ENCODE measurements at regions not wholly inside any gene's neighbourhood (a gene's known extent, or its start where the extent isn't known, plus 50 kb on each side); places are given as distances from the start of the nearest gene placed in this dataset.

- Histone ChIP-seq H3K4me3 (no peak overlapping the region), H3K27ac (no peak overlapping the region)
- no peak for TF ChIP-seq CTCF (IDR thresholded peaks at IDR 0.05)
- DNase-seq (ENCODE audit: low spot score) = no peak
Measured at GRCh38 chr4:55184600-55185523, 59.5 kb upstream of the KDR start.

- TF ChIP-seq CTCF (IDR thresholded peaks at IDR 0.05) = no peak
- H3K4me3 ChIP-seq = no peak overlapping the region
- no peak for DNase-seq (ENCODE audit: low spot score)
- H3K27ac ChIP-seq = no peak overlapping the region
Measured at GRCh38 chr4:55186123-55186522, 60.7 kb upstream of the KDR start.

GRCh38 chr4:55186700-55187099 lies 61.3 kb upstream of the KDR start:
- H3K27ac ChIP-seq = no peak overlapping the region
- DNase-seq (ENCODE audit: low spot score) = no peak

GRCh38 chr4:55214172-55214571 lies 88.8 kb upstream of the KDR start:
- Histone ChIP-seq H3K27ac (no peak overlapping the region), H3K4me3 (no peak overlapping the region)
- no peak for DNase-seq (ENCODE audit: low spot score)
- TF ChIP-seq CTCF (IDR thresholded peaks at IDR 0.05) = no peak

More at GRCh38 chr4:55186700-55187099, 61.3 kb upstream of the KDR start:
- no peak overlapping the region for H3K4me3 ChIP-seq
- no peak for TF ChIP-seq CTCF (IDR thresholded peaks at IDR 0.05)

- Histone ChIP-seq H3K27ac (no peak overlapping the region), H3K4me3 (no peak overlapping the region)
- no peak for TF ChIP-seq CTCF (IDR thresholded peaks at IDR 0.05)
- DNase-seq (ENCODE audit: low spot score) = no peak
Measured at GRCh38 chr4:55215087-55215486, 89.7 kb upstream of the KDR start.

- no peak overlapping the region for H3K27ac ChIP-seq
- TF ChIP-seq CTCF (IDR thresholded peaks at IDR 0.05) = no peak
- no peak overlapping the region for H3K4me3 ChIP-seq
- no peak for DNase-seq (ENCODE audit: low spot score)
Measured at GRCh38 chr4:55216863-55217635, 91.7 kb upstream of the KDR start.

Data from coronary artery (tissue), 2 donors.